ENCODE measurements at regions not wholly inside any gene's neighbourhood (a gene's known extent, or its start where the extent isn't known, plus 50 kb on each side); places are given as distances from the start of the nearest gene placed in this dataset. TPM values are rescaled to one million over a fixed set of nuclear protein-coding genes. Genes with fewer than 3 reads are reported as not detected.

Small RNAs in the stretch of these regions (small RNA-seq; reads per million reads assigned to genes)
- not detected for gene RNA5SP181
